ENCODE measurements at regions not wholly inside any gene's neighbourhood (a gene's known extent, or its start where the extent isn't known, plus 50 kb on each side); places are given as distances from the start of the nearest gene placed in this dataset.
A peak's percentile ranks its signal among the peaks of the same experiment; 100 is the strongest.

GRCh38 chr11:112498701-112499100 is 238.0 kb upstream of the PLET1 start:
- DNase-seq: no peak
- H2BK120ac ChIP-seq (ENCODE audit: low read depth, low read length): no peak overlapping the region
- dilution Hi-C loops (cut with HindIII; ENCODE audit: low sequenced_read_pairs, unreplicated experiment): no loop called here

More at GRCh38 chr11:112498701-112499100, 238.0 kb upstream of the PLET1 start:
- H3K56ac ChIP-seq (ENCODE audit: extremely low read depth, insufficient read depth, low read length): no peak overlapping the region
- no CpG with 5 or more reads among the region's 5 CpGs for WGBS, 2 experiments (ENCODE audit: extremely low coverage in 2 of 2, insufficient read length in 1 of 2)
- no peak overlapping the region for H3K4ac ChIP-seq (ENCODE audit: low read depth, low read length)
- no peak overlapping the region for H2BK5ac ChIP-seq (ENCODE audit: low read depth, low read length, poor library complexity, severe bottlenecking)
- H3K23ac ChIP-seq (ENCODE audit: low read depth, low read length): no peak overlapping the region
- H4K5ac ChIP-seq (ENCODE audit: low read depth, low read length): no peak overlapping the region
- ATAC-seq (ENCODE audit: low read depth): no peak
- H3K79me1 ChIP-seq (ENCODE audit: low read depth in 1 of 2, low read length in 2 of 2): no peaks in the 10 kb centered on the region
- no peak overlapping the region for H3K18ac ChIP-seq (ENCODE audit: low read depth, low read length)
- H3K9me3 ChIP-seq (ENCODE audit: control insufficient read depth, insufficient read depth, low read length): no peaks in the 10 kb centered on the region
- intact Hi-C loops (cut with micrococcal nuclease): no loop called here
- H4K20me1 ChIP-seq (ENCODE audit: insufficient read depth, low read length): no peaks in the 10 kb centered on the region
- no peaks in the 10 kb centered on the region for H3K36me3 ChIP-seq (ENCODE audit: control insufficient read depth, insufficient read depth, low read length)
- no peak overlapping the region for H3K4me3 ChIP-seq (ENCODE audit: insufficient read depth, low read depth, low read length)
- no peak overlapping the region for H4K8ac ChIP-seq (ENCODE audit: low read depth in 2 of 2, low read length in 2 of 2)
- no TSS peak for BruUV-seq (replicated peaks)
- no peak overlapping the region for H2BK20ac ChIP-seq (ENCODE audit: low read depth, low read length)
- no peak overlapping the region for H3K4me2 ChIP-seq (ENCODE audit: low read depth, low read length)
- TF ChIP-seq NFE2L2 (IDR thresholded peaks at IDR 0.05; ENCODE audit: low read depth, low read length) (no peak), RFX5 (IDR thresholded peaks at IDR 0.05; ENCODE audit: low read depth, low read length) (no peak), RAD21 (IDR thresholded peaks at IDR 0.05; ENCODE audit: low read length) (no peak), RCOR1 (IDR thresholded peaks at IDR 0.05; ENCODE audit: insufficient replicate concordance, low read length) (no peak), MAFK (IDR thresholded peaks at IDR 0.05; ENCODE audit: low read depth, low read length) (no peak), CEBPB (IDR thresholded peaks at IDR 0.05; ENCODE audit: low read depth, low read length) (no peak), BHLHE40 (IDR thresholded peaks at IDR 0.05; ENCODE audit: low read depth, low read length) (no peak), MXI1 (IDR thresholded peaks at IDR 0.05; ENCODE audit: borderline replicate concordance, low read depth, low read length) (no peak), FOS (IDR thresholded peaks at IDR 0.05; ENCODE audit: low read depth, low read length) (no peak), MAZ (IDR thresholded peaks at IDR 0.05; ENCODE audit: borderline replicate concordance, low read depth, low read length) (no peak), SMC3 (IDR thresholded peaks at IDR 0.05; ENCODE audit: low read depth, low read length) (no peak), POLR2A (IDR thresholded peaks at IDR 0.05; ENCODE audit: low read depth, low read length) (no peak), CHD1 (IDR thresholded peaks at IDR 0.05; ENCODE audit: low read depth, low read length) (no peak), ELK1 (IDR thresholded peaks at IDR 0.05; ENCODE audit: borderline replicate concordance, low read depth, low read length) (no peak)
- TF ChIP-seq, protein P1, sequence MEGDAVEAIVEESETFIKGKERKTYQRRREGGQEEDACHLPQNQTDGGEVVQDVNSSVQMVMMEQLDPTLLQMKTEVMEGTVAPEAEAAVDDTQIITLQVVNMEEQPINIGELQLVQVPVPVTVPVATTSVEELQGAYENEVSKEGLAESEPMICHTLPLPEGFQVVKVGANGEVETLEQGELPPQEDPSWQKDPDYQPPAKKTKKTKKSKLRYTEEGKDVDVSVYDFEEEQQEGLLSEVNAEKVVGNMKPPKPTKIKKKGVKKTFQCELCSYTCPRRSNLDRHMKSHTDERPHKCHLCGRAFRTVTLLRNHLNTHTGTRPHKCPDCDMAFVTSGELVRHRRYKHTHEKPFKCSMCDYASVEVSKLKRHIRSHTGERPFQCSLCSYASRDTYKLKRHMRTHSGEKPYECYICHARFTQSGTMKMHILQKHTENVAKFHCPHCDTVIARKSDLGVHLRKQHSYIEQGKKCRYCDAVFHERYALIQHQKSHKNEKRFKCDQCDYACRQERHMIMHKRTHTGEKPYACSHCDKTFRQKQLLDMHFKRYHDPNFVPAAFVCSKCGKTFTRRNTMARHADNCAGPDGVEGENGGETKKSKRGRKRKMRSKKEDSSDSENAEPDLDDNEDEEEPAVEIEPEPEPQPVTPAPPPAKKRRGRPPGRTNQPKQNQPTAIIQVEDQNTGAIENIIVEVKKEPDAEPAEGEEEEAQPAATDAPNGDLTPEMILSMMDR (conservative IDR thresholded peaks at IDR 0.05; ENCODE audit: low read depth, low read length): no peak
- TF ChIP-seq, protein P2, sequence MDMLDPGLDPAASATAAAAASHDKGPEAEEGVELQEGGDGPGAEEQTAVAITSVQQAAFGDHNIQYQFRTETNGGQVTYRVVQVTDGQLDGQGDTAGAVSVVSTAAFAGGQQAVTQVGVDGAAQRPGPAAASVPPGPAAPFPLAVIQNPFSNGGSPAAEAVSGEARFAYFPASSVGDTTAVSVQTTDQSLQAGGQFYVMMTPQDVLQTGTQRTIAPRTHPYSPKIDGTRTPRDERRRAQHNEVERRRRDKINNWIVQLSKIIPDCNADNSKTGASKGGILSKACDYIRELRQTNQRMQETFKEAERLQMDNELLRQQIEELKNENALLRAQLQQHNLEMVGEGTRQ (IDR thresholded peaks at IDR 0.05; ENCODE audit: low read depth, low read length): no peak
- POLR2A ChIA-PET (ENCODE audit: unreplicated experiment): no interaction called here
- no peak overlapping the region for H4K91ac ChIP-seq (ENCODE audit: insufficient read depth, low read depth, low read length)
- no peak overlapping the region for H3K14ac ChIP-seq (replicated peaks; ENCODE audit: low read depth, low read length)
- peaks cover 7% of the 10 kb centered on the region for H3K27me3 ChIP-seq (ENCODE audit: control insufficient read depth, insufficient read depth, low read length)
- H2AK9ac ChIP-seq (replicated peaks; ENCODE audit: low read depth, low read length, poor library complexity): no peak overlapping the region
- H2AFZ ChIP-seq (replicated peaks; ENCODE audit: low read length, poor library complexity): peak overlapping the region; percentile 11
- no peak overlapping the region for H3K27ac ChIP-seq (ENCODE audit: insufficient read depth, low read length)
- peaks cover 4% of the 10 kb centered on the region; the same call in 1 of the 2 replicates for H3K4me1 ChIP-seq (ENCODE audit: control insufficient read depth, insufficient read depth, low read length)
- no peak overlapping the region for H3K9ac ChIP-seq (ENCODE audit: low read depth, low read length)
- CTCF ChIA-PET: interaction anchor here (1.4 kb wide), 1 partner anchor 45 kb away, joined by 3 read pairs; no protein-coding TSS in a partner anchor
- in situ Hi-C loops (cut with MboI; ENCODE audit: low sequenced_read_pairs): no loop called here
- H2BK15ac ChIP-seq (ENCODE audit: low read depth, low read length): no peak overlapping the region
- H3K9me1 ChIP-seq (ENCODE audit: insufficient read depth, low read length): no peaks in the 10 kb centered on the region
- no peak overlapping the region for H2AK5ac ChIP-seq (ENCODE audit: low read depth, low read length)
